GM19193 (cell line): ENCODE measurements at regions not wholly inside any gene's neighbourhood (a gene's known extent, or its start where the extent isn't known, plus 50 kb on each side); places are given as distances from the start of the nearest gene placed in this dataset.

Experiments
- POLR2A ChIP-seq: IDR thresholded peaks from 4 replicates; pipeline ENCODE4 v1.6.1; 2011; ENCODE audit not compliant: insufficient read depth, insufficient read length; ENCODE audit errors: extremely low read depth

DNA sequence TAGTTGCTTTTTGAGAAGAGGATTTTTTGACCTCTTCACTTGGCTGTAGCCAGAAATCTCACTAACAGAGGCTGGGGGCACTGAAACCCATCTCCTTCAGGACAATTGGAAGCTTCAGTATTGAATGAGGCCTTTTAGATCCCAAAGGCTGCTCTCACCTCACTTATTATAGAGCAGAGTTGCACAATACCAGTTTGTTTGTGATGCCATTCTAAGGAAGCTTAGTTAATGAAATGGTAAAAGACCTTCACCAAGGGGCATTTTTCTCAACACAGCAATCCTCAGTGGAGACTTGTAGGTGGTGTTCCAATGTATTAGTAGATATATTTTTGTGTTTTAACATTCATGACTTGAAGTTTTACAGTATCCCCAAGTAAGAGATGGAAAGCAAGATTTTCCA lies 71.0 kb upstream of the RFX8 start:
- no peak for TF ChIP-seq POLR2A

GRCh38 chr2:101540518-101540917 lies 65.6 kb upstream of the RFX8 start:
- no peak for TF ChIP-seq POLR2A

DNA sequence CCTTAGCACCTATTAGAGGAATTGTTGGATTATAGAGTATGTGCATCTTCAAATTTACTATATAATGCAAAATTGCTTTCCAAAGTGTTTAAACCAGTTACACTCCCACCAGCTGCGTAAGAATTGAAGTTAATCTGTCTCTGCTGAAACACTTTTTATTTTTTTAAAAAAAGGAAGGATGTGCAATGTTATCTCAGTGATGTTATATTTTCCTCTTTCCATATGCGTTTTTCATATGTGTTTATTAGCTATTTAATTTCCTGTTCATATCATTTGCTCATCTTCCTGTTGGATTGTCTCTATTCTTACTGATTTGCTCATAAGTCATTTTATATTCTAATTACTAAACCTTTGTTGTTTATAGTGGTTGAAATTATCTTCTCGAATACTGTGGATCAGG lies 63.2 kb upstream of the RFX8 start:
- no peak for TF ChIP-seq POLR2A

GRCh38 chr2:101534149-101534611 lies 59.3 kb upstream of the RFX8 start:
- TF ChIP-seq POLR2A, result no peak

GRCh38 chr2:101533561-101534148 lies 58.7 kb upstream of the RFX8 start:
- TF ChIP-seq POLR2A, result no peak

DNA sequence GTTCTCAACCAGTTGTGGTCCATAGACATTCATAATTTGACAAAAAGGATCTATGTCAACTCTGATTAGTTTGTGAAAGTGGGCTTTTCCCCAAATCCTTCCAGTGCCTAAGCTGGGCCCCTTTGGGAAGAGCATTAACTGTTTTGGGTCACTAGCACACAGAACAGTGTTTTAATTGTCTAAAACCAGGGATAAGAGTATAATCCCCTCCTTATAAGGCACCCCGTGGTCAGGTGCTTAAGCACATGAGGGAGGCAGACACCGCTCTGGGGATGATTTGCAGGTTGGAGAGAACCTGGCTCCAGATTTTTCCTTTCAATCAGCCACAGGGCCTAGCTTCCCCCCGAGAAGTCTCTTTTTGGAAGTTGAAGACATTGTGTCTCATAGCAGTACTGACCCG lies 53.6 kb upstream of the RFX8 start:
- no peak for TF ChIP-seq POLR2A

DNA sequence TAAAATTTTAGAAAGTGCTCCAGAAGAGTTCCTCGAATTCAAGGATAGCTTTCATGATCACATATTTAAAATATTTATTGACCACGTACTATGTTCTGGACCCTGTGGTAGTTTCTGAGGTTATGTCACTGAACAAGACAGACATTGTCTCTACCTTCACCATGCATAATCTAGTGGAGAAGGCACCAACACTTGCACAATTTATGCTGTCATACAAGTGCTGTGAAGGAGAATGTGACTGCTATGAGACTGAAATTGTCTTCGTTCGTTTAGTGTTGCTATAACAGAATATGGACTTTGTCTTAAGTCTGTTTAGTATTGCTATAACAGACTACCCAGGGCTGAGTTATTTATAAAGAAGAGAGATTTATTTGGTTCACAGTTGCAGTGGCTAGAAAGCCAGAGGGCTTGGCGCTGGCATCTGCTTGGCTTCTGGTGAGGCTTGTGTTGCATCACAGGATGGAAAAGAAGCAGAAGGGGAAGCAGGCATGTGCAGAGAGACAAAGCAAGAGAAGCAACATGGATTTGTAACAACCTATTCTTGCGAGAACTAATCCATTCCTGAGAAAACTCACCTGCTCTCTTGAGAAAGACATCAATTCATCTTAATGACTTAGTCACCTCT lies 50.0 kb upstream of the RFX8 start:
- no peak for TF ChIP-seq POLR2A
